K562 (cell line): ENCODE measurements at regions not wholly inside any gene's neighbourhood (a gene's known extent, or its start where the extent isn't known, plus 50 kb on each side); places are given as distances from the start of the nearest gene placed in this dataset.

ENCODE experiments used
- ATAC-seq: fragments of 200-7000 bp; cut with Tn5 transposase; 3 replicates; pipeline ENCODE4 v1.9.1; 2020; ENCODE audit warnings: moderate library complexity
- BruUV-seq: library from RNA; stranded (reverse); fragments of 400-500 nt; replicated peaks from 2 replicates; lab custom pipeline; 2021; lab: Mats Ljungman, UMichigan
- CTCF ChIA-PET: fragments of 300-600 bp; formaldehyde crosslinking; extraction: SDS; loops from one replicate; lab custom pipeline; 2021; ENCODE audit warnings: low intra/inter-chr PET ratio; lab: Yijun Ruan, JAX
- POLR2A ChIA-PET: fragments of 300-600, 350-650 bp; sonication (Branson Sonifier 250); formaldehyde crosslinking; extraction: SDS; loops from one replicate; lab custom pipeline; 2021; ENCODE audit warnings: antibody characterized with exemption, inconsistent platforms; lab: Yijun Ruan, JAX
- DNase-seq, 4 experiments: peaks; one replicate each; pipeline versions ENCODE4 v3.0.0 to v3.0.0-alpha.2; 2011 to 2018; ENCODE audit warnings: low spot score in 3 of 4, mixed read lengths in 3 of 4; ENCODE audit errors: extremely low read depth in 1 of 4
- FAIRE-seq: peaks from 2 replicates; lab custom pipeline; 2011; peaks lifted over from hg19 to GRCh38; lab: Jason Lieb, UNC
- H2AFZ ChIP-seq: 2 replicates; pipeline ENCODE4 v1.6.0; 2011; ENCODE audit warnings: low read depth, low read length, control low read depth, inconsistent platforms
- H3K27ac ChIP-seq: fragments of 200-600 bp; 3 replicates; pipeline ENCODE4 v1.8.0; 2011; ENCODE audit warnings: low read depth, mild to moderate bottlenecking, control low read depth, inconsistent platforms, low read length, moderate library complexity, mixed read lengths; ENCODE audit errors: extremely low read depth
- H3K27me3 ChIP-seq, 2 experiments: fragments of 300-600 bp in 1 of 2; 2 replicates in 1 of 2; 3 replicates in 1 of 2; pipeline versions ENCODE4 v1.6.0 to v1.8.0; 2011; ENCODE audit warnings: inconsistent platforms in 2 of 2, low read length in 2 of 2, mild to moderate bottlenecking in 1 of 2, mixed read lengths in 1 of 2, moderate library complexity in 1 of 2; ENCODE audit not compliant: control insufficient read depth in 2 of 2, insufficient read depth in 2 of 2
- H3K36me3 ChIP-seq: fragments of 300-600 bp; 3 replicates; pipeline ENCODE4 v1.8.0; 2011; ENCODE audit warnings: mild to moderate bottlenecking, low read length, inconsistent platforms; ENCODE audit not compliant: control insufficient read depth, insufficient read depth
- H3K4me1 ChIP-seq, 2 experiments: fragments of 200-600 bp in 1 of 2; replicated peaks in 1 of 2; 2 replicates in 1 of 2; 3 replicates in 1 of 2; pipeline versions ENCODE4 v1.5.1 to v1.8.0; 2011; ENCODE audit warnings: inconsistent platforms in 2 of 2, low read length in 2 of 2, mild to moderate bottlenecking in 1 of 2, mixed read lengths in 1 of 2, moderate library complexity in 1 of 2; ENCODE audit not compliant: control insufficient read depth in 2 of 2, insufficient read depth in 2 of 2
- H3K4me2 ChIP-seq: 2 replicates; pipeline ENCODE4 v1.6.1; 2011; ENCODE audit warnings: low read length, control low read depth, inconsistent platforms, mixed read lengths; ENCODE audit not compliant: insufficient read depth
- H3K4me3 ChIP-seq: fragments of 200-600 bp; sonication (generic), shearing (Covaris generic); 2 replicates; pipeline ENCODE4 v1.5.1; 2016; ENCODE audit warnings: control low read depth, inconsistent platforms
- H3K79me2 ChIP-seq: fragments of 200-600 bp; 3 replicates; pipeline ENCODE4 v1.8.0; 2011; ENCODE audit warnings: low read length, inconsistent platforms; ENCODE audit not compliant: control insufficient read depth, insufficient read depth
- H3K9ac ChIP-seq, 2 experiments: 2 replicates each; pipeline versions ENCODE4 v1.6.0 to v1.6.1; 2011; ENCODE audit warnings: low read depth in 2 of 2, low read length in 2 of 2, control low read depth in 1 of 2, inconsistent platforms in 1 of 2, mild to moderate bottlenecking in 1 of 2, mixed read lengths in 1 of 2; ENCODE audit not compliant: insufficient read depth in 1 of 2
- H3K9me1 ChIP-seq: one replicate; pipeline ENCODE4 v1.6.0; 2011; ENCODE audit warnings: inconsistent platforms, mild to moderate bottlenecking, low read length, moderate library complexity; ENCODE audit not compliant: control insufficient read depth, insufficient read depth
- H3K9me3 ChIP-seq: replicated peaks from 2 replicates; pipeline ENCODE4 v1.5.1; 2011; ENCODE audit warnings: low read depth, low read length, inconsistent platforms; ENCODE audit not compliant: control insufficient read depth, insufficient read depth
- H4K20me1 ChIP-seq: replicated peaks from 2 replicates; pipeline ENCODE4 v1.6.1; 2011; ENCODE audit warnings: low read length, inconsistent platforms, mixed read lengths; ENCODE audit not compliant: control insufficient read depth, insufficient read depth
- CC2D1A ChIP-seq: fragments of 450-650 bp; IDR thresholded peaks from 2 replicates; pipeline ENCODE4 v1.6.1; 2017; ENCODE audit warnings: mild to moderate bottlenecking
- FOXJ3 ChIP-seq: sonication (generic); formaldehyde crosslinking; IDR thresholded peaks from 2 replicates; pipeline ENCODE4 v1.4.0; 2020; ENCODE audit warnings: mild to moderate bottlenecking, missing genetic modification reagents
- HOXB6 ChIP-seq: fragments of 250-450 bp; sonication (Bioruptor Pico); IDR thresholded peaks from 2 replicates; pipeline ENCODE4 v1.5.1; 2022; ENCODE audit warnings: mild to moderate bottlenecking, borderline replicate concordance
- MEF2A ChIP-seq: IDR thresholded peaks from 2 replicates; pipeline ENCODE4 v1.6.1; 2011; ENCODE audit warnings: low read depth, mild to moderate bottlenecking, low read length, moderate library complexity; ENCODE audit not compliant: control insufficient read depth
- NR1H2 ChIP-seq: sonication (generic); formaldehyde crosslinking; IDR thresholded peaks from 2 replicates; pipeline ENCODE4 v1.4.0; 2020; ENCODE audit warnings: mild to moderate bottlenecking, missing genetic modification reagents
- POLR2B ChIP-seq: fragments of 450-650 bp; IDR thresholded peaks from 2 replicates; pipeline ENCODE4 v1.6.1; 2018; ENCODE audit warnings: low read depth; ENCODE audit not compliant: partially characterized antibody
- RHOXF2B ChIP-seq: fragments of 250-450 bp; sonication (Bioruptor Pico); conservative IDR thresholded peaks from 2 replicates; pipeline ENCODE4 v1.5.1; 2021
- SMARCB1 ChIP-seq: IDR thresholded peaks from 2 replicates; pipeline ENCODE4 v1.6.1; 2011; ENCODE audit warnings: improper control_type of control experiment, low read depth; ENCODE audit not compliant: insufficient read length
- TFAM ChIP-seq: fragments of 250-450 bp; sonication (Bioruptor Pico); conservative IDR thresholded peaks from 2 replicates; pipeline ENCODE4 v1.5.0; 2021; ENCODE audit warnings: mild to moderate bottlenecking, moderate library complexity
- ZKSCAN8 ChIP-seq: fragments of 200-800 bp; sonication (Bioruptor generic); IDR thresholded peaks from 2 replicates; pipeline ENCODE4 v1.6.1; 2016; ENCODE audit warnings: missing genetic modification characterization, missing compliant biosample characterization
- ZNF384 ChIP-seq: IDR thresholded peaks from 2 replicates; pipeline ENCODE4 v1.6.1; 2012; ENCODE audit warnings: low read depth, low read length, improper control_type of control experiment
- WGBS: fragments of 100-300 bp; shearing (Covaris generic); methylation state at CpG from one replicate; pipeline ENCODE4 v1.1.6; 2016; ENCODE audit warnings: low coverage, mixed read lengths; ENCODE audit not compliant: insufficient coverage; ENCODE audit errors: missing lambda C conversion rate; 5-methylcytosine and 5-hydroxymethylcytosine counted together
- in situ Hi-C: fragments of 300-500 bp; cut with MboI; formaldehyde crosslinking; loops from 4 replicates; pipeline ENCODE4 v1.15.0; 2018; ENCODE audit warnings: inconsistent platforms, mixed read lengths
- intact Hi-C: fragments of 100-400 bp; cut with micrococcal nuclease; formaldehyde crosslinking; loops from 2 replicates; pipeline ENCODE4 v1.14.2; 2022

DNA sequence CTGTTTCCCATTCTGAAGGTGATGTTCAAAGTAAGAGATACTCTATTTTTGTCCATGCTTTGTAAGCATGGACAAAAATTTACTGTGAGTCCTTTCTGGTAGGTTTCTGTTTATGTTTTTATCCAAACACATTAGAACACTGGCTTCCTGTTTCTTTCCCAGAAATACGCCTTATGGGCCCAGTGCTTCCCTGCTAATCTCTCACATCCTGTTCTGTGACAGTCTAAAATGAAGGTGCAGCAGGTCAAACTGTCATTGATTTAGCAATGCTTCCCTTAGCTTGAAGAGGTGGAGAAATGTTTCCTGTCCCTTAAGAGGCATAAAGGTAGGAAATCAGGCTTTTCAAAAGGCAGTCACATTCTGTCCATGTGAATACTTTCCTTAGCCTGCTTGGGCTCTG lies 305.6 kb downstream of the RPS29 start:
- Histone ChIP-seq H3K4me2 (no peak overlapping the region), H3K9me1 (no peaks in the 10 kb centered on the region), H2AFZ (no peak overlapping the region), H3K9ac (no peak overlapping the region), H3K27me3 (no peaks in the 10 kb centered on the region), H3K4me1 (no peaks in the 10 kb centered on the region), H3K27ac (no peak overlapping the region)
- CTCF ChIA-PET, result no interaction called here
- DNase-seq, result no peak
- no TSS peak for BruUV-seq
- no peak for TF ChIP-seq SMARCB1
- TF ChIP-seq, all 486 proteins: peak for 0
- Histone ChIP-seq H4K20me1 (no peaks in the 10 kb centered on the region), H3K9me3 (no peaks in the 10 kb centered on the region), H3K36me3 (no peaks in the 10 kb centered on the region), H3K4me3 (no peak overlapping the region), H3K79me2 (no peaks in the 10 kb centered on the region)
- FAIRE-seq (no peak), ATAC-seq (no peak)
- in situ Hi-C loops, result no loop called here
- 0% methylated on average over 1 of the region's 1 CpG for WGBS
- POLR2A ChIA-PET, result no interaction called here
- intact Hi-C loops, result no loop called here

DNA sequence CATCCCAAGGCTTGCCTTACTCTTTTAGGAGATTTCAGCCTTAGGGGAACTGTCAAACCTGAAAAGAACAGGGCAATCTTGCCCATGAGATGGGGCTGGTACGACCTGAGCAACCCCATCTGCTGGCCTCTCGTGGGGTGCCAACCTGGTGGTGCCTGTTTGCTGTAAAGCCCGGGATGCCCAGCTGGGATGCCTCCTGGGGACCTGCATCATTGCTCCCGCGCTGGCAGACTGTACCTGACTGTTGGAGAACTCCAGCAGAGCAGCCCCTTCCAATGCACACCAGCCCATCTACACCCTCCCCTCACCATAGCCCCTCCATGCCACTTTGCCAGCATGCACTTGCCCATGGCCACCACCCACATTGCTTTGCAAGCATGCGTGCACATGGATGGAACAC lies 335.7 kb downstream of the RPS29 start:
- no peak overlapping the region for H3K9ac ChIP-seq
- whole genome bisulfite sequencing, result 0% methylated on average over 5 of the region's 6 CpGs
- intact Hi-C loops (no loop called here), in situ Hi-C loops (no loop called here)
- ChIA-PET CTCF (no interaction called here), POLR2A (no interaction called here)
- H2AFZ ChIP-seq, result no peak overlapping the region
- BruUV-seq, result no TSS peak
- no peaks in the 10 kb centered on the region for H3K36me3 ChIP-seq
- no peak for DNase-seq
- no peak for ATAC-seq
- no peak overlapping the region for H3K4me2 ChIP-seq
- H3K9me3 ChIP-seq, result no peaks in the 10 kb centered on the region
- H3K27ac ChIP-seq, result no peak overlapping the region
- TF ChIP-seq FOXJ3 (CRISPR knock-in tag) (no peak), CC2D1A (no peak), ZKSCAN8 (CRISPR knock-in tag) (no peak), POLR2B (no peak), TFAM (CRISPR knock-in tag) (no peak), NR1H2 (CRISPR knock-in tag) (no peak), RHOXF2B (no peak), ZNF384 (no peak), MEF2A (no peak), HOXB6 (CRISPR knock-in tag) (no peak)
- no peaks in the 10 kb centered on the region for H4K20me1 ChIP-seq
- no peaks in the 10 kb centered on the region for H3K9me1 ChIP-seq
- no peaks in the 10 kb centered on the region for H3K79me2 ChIP-seq
- no peaks in the 10 kb centered on the region for H3K27me3 ChIP-seq
- FAIRE-seq, result no peak
- H3K4me1 ChIP-seq, result no peaks in the 10 kb centered on the region
- H3K4me3 ChIP-seq, result no peak overlapping the region
